ENCODE measurements at regions not wholly inside any gene's neighbourhood (a gene's known extent, or its start where the extent isn't known, plus 50 kb on each side); places are given as distances from the start of the nearest gene placed in this dataset.

GRCh38 chr4:66569228-66569627 lies 898.9 kb upstream of the EPHA5 start:
- Histone ChIP-seq H3K27me3 (ENCODE audit: control insufficient read depth in 2 of 2, insufficient read depth in 2 of 2, low read length in 2 of 2) (no peaks in the 10 kb centered on the region), H2AFZ (ENCODE audit: low read depth, low read length) (no peak overlapping the region)
- no TSS peak for BruUV-seq (replicated peaks)

More at GRCh38 chr4:66569228-66569627, 898.9 kb upstream of the EPHA5 start:
- DNase-seq (ENCODE audit: low read depth, low spot score), result no peak
- no peak overlapping the region for H3K27ac ChIP-seq (ENCODE audit: insufficient read depth, low read depth, low read length)
- H3K4me1 ChIP-seq (ENCODE audit: control insufficient read depth, extremely low read depth, insufficient read depth, low read length), result no peaks in the 10 kb centered on the region
- TF ChIP-seq JUN (IDR thresholded peaks at IDR 0.05; ENCODE audit: borderline replicate concordance, insufficient read depth, insufficient read length, low read depth) (no peak), POLR2AphosphoS5 (IDR thresholded peaks at IDR 0.05; ENCODE audit: insufficient read depth, low read depth, low read length) (no peak), GATA2 (IDR thresholded peaks at IDR 0.05; ENCODE audit: insufficient read depth, insufficient read length, low read depth, low read length) (no peak), CTCF (IDR thresholded peaks at IDR 0.05; ENCODE audit: extremely low read depth in 1 of 2, insufficient read depth in 1 of 2, low read depth in 1 of 2, low read length in 2 of 2) (no peak), MYC (IDR thresholded peaks at IDR 0.05; ENCODE audit: low read depth, low read length) (no peak), FOS (IDR thresholded peaks at IDR 0.05; ENCODE audit: borderline replicate concordance, insufficient read depth, low read length) (no peak), EZH2 (IDR thresholded peaks at IDR 0.05; ENCODE audit: borderline replicate concordance, low read depth, low read length, severe bottlenecking) (no peak), POLR2A (IDR thresholded peaks at IDR 0.05; ENCODE audit: low read depth, low read length) (no peak)
- TF ChIP-seq, protein P1, sequence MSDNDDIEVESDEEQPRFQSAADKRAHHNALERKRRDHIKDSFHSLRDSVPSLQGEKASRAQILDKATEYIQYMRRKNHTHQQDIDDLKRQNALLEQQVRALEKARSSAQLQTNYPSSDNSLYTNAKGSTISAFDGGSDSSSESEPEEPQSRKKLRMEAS (IDR thresholded peaks at IDR 0.05; ENCODE audit: insufficient read depth, insufficient read length), result no peak
- H3K9me3 ChIP-seq (replicated peaks; ENCODE audit: control insufficient read depth, insufficient read depth, low read length), result no peaks in the 10 kb centered on the region
- no peaks in the 10 kb centered on the region for H3K36me3 ChIP-seq (ENCODE audit: control insufficient read depth in 2 of 2, extremely low read depth in 1 of 2, insufficient read depth in 2 of 2, low read length in 2 of 2)
- ChIA-PET POLR2A (no interaction called here), CTCF (no interaction called here)
- dilution Hi-C loops (cut with MboI; ENCODE audit: extremely low pct_ligation_motif_present, low sequenced_read_pairs) (no loop called here), intact Hi-C loops (cut with micrococcal nuclease) (no loop called here)
- H4K20me1 ChIP-seq (replicated peaks; ENCODE audit: control insufficient read depth, extremely low read depth, insufficient read depth, low read length), result no peaks in the 10 kb centered on the region
- no peak overlapping the region for H3K4me3 ChIP-seq (replicated peaks in 1 of 3; ENCODE audit: insufficient read depth in 1 of 3, low read depth in 1 of 3, low read length in 3 of 3)
- no peak for FAIRE-seq
- no peaks in the 10 kb centered on the region for H3K9me1 ChIP-seq (replicated peaks; ENCODE audit: control insufficient read depth, extremely low read depth, insufficient read depth, low read length)
- no peaks in the 10 kb centered on the region for H3K79me2 ChIP-seq (ENCODE audit: control insufficient read depth, insufficient read depth, low read length)
- no peak overlapping the region for H3K9ac ChIP-seq (replicated peaks; ENCODE audit: extremely low read depth, insufficient read depth, low read length)
- H3K4me2 ChIP-seq (ENCODE audit: insufficient read depth, low read length), result no peak overlapping the region

Data from endothelial cell of umbilical vein (primary cell).